ENCODE measurements at regions not wholly inside any gene's neighbourhood (a gene's known extent, or its start where the extent isn't known, plus 50 kb on each side); places are given as distances from the start of the nearest gene placed in this dataset.
"Not testable (repeated sequence)": the region's sequence is repeated elsewhere in the genome, so short reads cannot be mapped to it uniquely, and the experiment has no call there.

GRCh38 chr14:83184531-83184930, 1650.9 kb upstream of the SEL1L start:
- H3K9me3 ChIP-seq (replicated peaks in 1 of 3) = no peaks in the 10 kb centered on the region
- H3K27ac ChIP-seq = no peak overlapping the region
- WGBS, 4 donors = 85 to 91% (median 86%) methylated on average over 5 of the region's 5 CpGs
- DNase-seq = no peak
- H3K27me3 ChIP-seq = no peaks in the 10 kb centered on the region
- no peaks in the 10 kb centered on the region for H3K4me1 ChIP-seq (replicated peaks in 1 of 2)
- H3K4me3 ChIP-seq = no peak overlapping the region
- no peak for TF ChIP-seq POLR2A (IDR thresholded peaks at IDR 0.05)
- TF ChIP-seq, protein P1, sequence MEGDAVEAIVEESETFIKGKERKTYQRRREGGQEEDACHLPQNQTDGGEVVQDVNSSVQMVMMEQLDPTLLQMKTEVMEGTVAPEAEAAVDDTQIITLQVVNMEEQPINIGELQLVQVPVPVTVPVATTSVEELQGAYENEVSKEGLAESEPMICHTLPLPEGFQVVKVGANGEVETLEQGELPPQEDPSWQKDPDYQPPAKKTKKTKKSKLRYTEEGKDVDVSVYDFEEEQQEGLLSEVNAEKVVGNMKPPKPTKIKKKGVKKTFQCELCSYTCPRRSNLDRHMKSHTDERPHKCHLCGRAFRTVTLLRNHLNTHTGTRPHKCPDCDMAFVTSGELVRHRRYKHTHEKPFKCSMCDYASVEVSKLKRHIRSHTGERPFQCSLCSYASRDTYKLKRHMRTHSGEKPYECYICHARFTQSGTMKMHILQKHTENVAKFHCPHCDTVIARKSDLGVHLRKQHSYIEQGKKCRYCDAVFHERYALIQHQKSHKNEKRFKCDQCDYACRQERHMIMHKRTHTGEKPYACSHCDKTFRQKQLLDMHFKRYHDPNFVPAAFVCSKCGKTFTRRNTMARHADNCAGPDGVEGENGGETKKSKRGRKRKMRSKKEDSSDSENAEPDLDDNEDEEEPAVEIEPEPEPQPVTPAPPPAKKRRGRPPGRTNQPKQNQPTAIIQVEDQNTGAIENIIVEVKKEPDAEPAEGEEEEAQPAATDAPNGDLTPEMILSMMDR (IDR thresholded peaks at IDR 0.05) = no peak
- no peaks in the 10 kb centered on the region for H3K36me3 ChIP-seq (replicated peaks in 1 of 2)
- intact Hi-C loops (cut with DNase I) = no loop called here

- intact Hi-C loops (cut with DNase I); H3K9me3 ChIP-seq (replicated peaks in 1 of 3); H3K4me1 ChIP-seq (replicated peaks in 1 of 2); H3K27ac ChIP-seq; H3K27me3 ChIP-seq; H3K36me3 ChIP-seq (replicated peaks in 1 of 2); DNase-seq; H3K4me3 ChIP-seq: not testable (repeated sequence)
Measured at GRCh38 chr14:83188311-83188710, 1654.7 kb upstream of the SEL1L start.

DNA sequence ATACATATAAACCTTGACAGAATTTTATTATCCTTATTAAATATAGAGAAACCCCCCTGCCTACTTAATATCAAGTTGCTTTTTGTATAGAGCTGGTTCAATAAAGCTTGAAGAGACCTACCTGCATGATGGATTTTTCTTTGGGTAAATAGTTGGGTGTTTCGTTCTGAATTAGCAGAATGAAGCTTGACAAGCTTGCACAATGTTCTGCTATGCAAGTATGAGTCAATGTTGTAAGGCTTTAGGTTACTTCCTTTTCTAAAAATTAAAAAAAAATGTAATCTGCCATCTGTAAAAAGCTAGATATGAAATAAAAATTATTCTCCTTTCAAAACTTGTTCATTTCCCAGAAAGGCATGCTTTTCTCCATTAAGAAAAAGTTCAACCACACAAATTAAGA, 1662.6 kb upstream of the SEL1L start:
- Histone ChIP-seq H3K9me3 (replicated peaks in 1 of 3) (no peaks in the 10 kb centered on the region), H3K27ac (no peak overlapping the region), H3K27me3 (no peaks in the 10 kb centered on the region), H3K36me3 (replicated peaks in 1 of 2) (no peaks in the 10 kb centered on the region), H3K4me1 (replicated peaks in 1 of 2) (no peaks in the 10 kb centered on the region), H3K4me3 (no peak overlapping the region)
- TF ChIP-seq, protein P1 (IDR thresholded peaks at IDR 0.05) = no peak
- no peak for TF ChIP-seq POLR2A (IDR thresholded peaks at IDR 0.05)
- intact Hi-C loops (cut with DNase I) = no loop called here
- no peak for DNase-seq
- WGBS, 4 donors = 63 to 83% (median 72%) methylated on average over 1 of the region's 1 CpG

- WGBS, 4 donors = 59 to 87% (median 62%) methylated on average over 2 to 3 of the region's 3 CpGs
- Histone ChIP-seq H3K27ac (no peak overlapping the region), H3K27me3 (no peaks in the 10 kb centered on the region), H3K36me3 (replicated peaks in 1 of 2) (no peaks in the 10 kb centered on the region), H3K4me1 (replicated peaks in 1 of 2) (no peaks in the 10 kb centered on the region), H3K4me3 (no peak overlapping the region), H3K9me3 (replicated peaks in 1 of 3) (no peaks in the 10 kb centered on the region)
- intact Hi-C loops (cut with DNase I) = no loop called here
- DNase-seq = no peak
- no peak for TF ChIP-seq POLR2A (IDR thresholded peaks at IDR 0.05)
- TF ChIP-seq, protein P1 (IDR thresholded peaks at IDR 0.05) = no peak
Measured at GRCh38 chr14:83197271-83197670, 1663.6 kb upstream of the SEL1L start.

DNA sequence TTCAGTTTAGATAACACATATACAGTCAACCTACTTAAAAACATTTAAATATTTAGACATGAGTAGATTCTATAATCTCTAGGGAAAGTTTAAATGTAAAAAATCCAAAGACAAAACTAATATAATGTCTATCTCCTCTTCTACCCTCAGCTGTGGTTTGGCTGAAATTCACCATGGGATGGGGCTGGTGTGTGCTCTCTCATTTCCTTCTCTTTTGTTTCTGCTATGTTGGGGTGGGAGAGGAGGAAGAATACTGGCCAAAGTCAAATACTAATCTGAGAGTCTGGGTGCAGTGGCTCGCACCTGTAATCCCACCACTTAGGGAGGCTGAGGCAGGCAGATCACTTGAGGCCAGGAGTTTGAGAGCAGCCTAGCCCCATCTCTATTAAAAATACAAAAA, 1673.9 kb upstream of the SEL1L start:
- WGBS, 4 donors = 87 to 100% (median 95%) methylated on average over 1 of the region's 1 CpG
- DNase-seq = no peak
- no peaks in the 10 kb centered on the region for H3K36me3 ChIP-seq (replicated peaks in 1 of 2)
- H3K9me3 ChIP-seq (replicated peaks in 1 of 3) = no peaks in the 10 kb centered on the region
- intact Hi-C loops (cut with DNase I) = no loop called here
- H3K4me1 ChIP-seq (replicated peaks in 1 of 2) = no peaks in the 10 kb centered on the region
- no peaks in the 10 kb centered on the region for H3K27me3 ChIP-seq
- no peak overlapping the region for H3K27ac ChIP-seq
- H3K4me3 ChIP-seq = no peak overlapping the region
- no peak for TF ChIP-seq POLR2A (IDR thresholded peaks at IDR 0.05)
- TF ChIP-seq, protein P1 (IDR thresholded peaks at IDR 0.05) = no peak
